Body of pancreas (tissue), 4 donors: ENCODE measurements at regions not wholly inside any gene's neighbourhood (a gene's known extent, or its start where the extent isn't known, plus 50 kb on each side); places are given as distances from the start of the nearest gene placed in this dataset.

Experiments
- ATAC-seq: fragments of 150-250 bp; one replicate; pipeline ENCODE4 v1.9.1; 2016
- DNase-seq, 4 donors: peaks; one replicate each; pipeline ENCODE4 v3.0.0-alpha.2; 2019
- H3K27ac ChIP-seq, 4 donors: fragments of 200-600 bp; sonication (generic); 1 replicate in 3 of 4; 2 replicates in 1 of 4; pipeline versions ENCODE4 v1.5.1 to v1.6.1; 2016 to 2019; ENCODE audit warnings: mild to moderate bottlenecking in 1 of 4, mixed read lengths in 1 of 4, moderate library complexity in 1 of 4
- H3K27me3 ChIP-seq, 2 donors: fragments of 200-600 bp; sonication (generic); one replicate each; pipeline ENCODE4 v1.6.0; 2016; ENCODE audit warnings: mild to moderate bottlenecking in 1 of 2
- H3K36me3 ChIP-seq, 2 donors: fragments of 200-600 bp; sonication (generic); replicated peaks in 1 of 2; 2 replicates each; pipeline ENCODE4 v1.5.1; 2016; ENCODE audit warnings: low read depth in 2 of 2; ENCODE audit not compliant: insufficient read depth in 1 of 2
- H3K4me1 ChIP-seq: fragments of 200-600 bp; sonication (generic); one replicate; pipeline ENCODE4 v1.6.0; 2016
- H3K4me3 ChIP-seq, 2 donors: fragments of 200-600 bp; sonication (generic); 1 replicate in 1 of 2; 2 replicates in 1 of 2; pipeline ENCODE4 v1.5.1; 2016 to 2019
- H3K9me3 ChIP-seq, 3 donors: fragments of 200-600 bp; sonication (generic); 1 replicate in 2 of 3; 2 replicates in 1 of 3; pipeline ENCODE4 v1.5.1; 2016
- CTCF ChIP-seq, 7 experiments: fragments of 450-650 bp in 4 of 7; fragments of 200-600 bp in 3 of 7; sonication (generic) in 3 of 7; IDR thresholded peaks; one replicate each; pipeline ENCODE4 v1.5.1; 2016 to 2019; ENCODE audit warnings: antibody characterized with exemption in 7 of 7
- POLR2A ChIP-seq, 3 donors: fragments of 450-650 bp; IDR thresholded peaks; one replicate each; pipeline ENCODE4 v1.6.1; 2016; ENCODE audit warnings: antibody characterized with exemption in 3 of 3, mild to moderate bottlenecking in 2 of 3
- WGBS, 2 donors: methylation state at CpG; one replicate each; pipeline ENCODE4 v1.1.5; 2017; 5-methylcytosine and 5-hydroxymethylcytosine counted together
- intact Hi-C: fragments of 100-400 bp; cut with DNase I; formaldehyde crosslinking; loops from one replicate; pipeline ENCODE4 v1.15.1; 2023

- DNase-seq (no peak), ATAC-seq (no peak)
- no peak overlapping the region for H3K4me3 ChIP-seq
- H3K9me3 ChIP-seq = no peaks in the 10 kb centered on the region
- no peaks in the 10 kb centered on the region for H3K27me3 ChIP-seq
- no peaks in the 10 kb centered on the region for H3K36me3 ChIP-seq
- no peak for TF ChIP-seq CTCF (IDR thresholded peaks at IDR 0.05)
- TF ChIP-seq POLR2A (IDR thresholded peaks at IDR 0.05) = no peak
- peaks cover 9% of the 10 kb centered on the region for H3K4me1 ChIP-seq
- WGBS, 2 donors = 75 to 82% methylated on average over 1 of the region's 1 CpG
- H3K27ac ChIP-seq = no peak overlapping the region
- intact Hi-C loops = no loop called here
Observed at GRCh38 chr6:147060636-147061035, 143.6 kb upstream of the STXBP5 start.

GRCh38 chr6:147061252-147061651 is 143.0 kb upstream of the STXBP5 start:
- Histone ChIP-seq H3K9me3 (no peaks in the 10 kb centered on the region), H3K27me3 (no peaks in the 10 kb centered on the region), H3K36me3 (no peaks in the 10 kb centered on the region), H3K27ac (no peak overlapping the region), H3K4me3 (no peak overlapping the region), H3K4me1 (peaks cover 9% of the 10 kb centered on the region)
- 89 to 97% methylated on average over 1 of the region's 1 CpG for WGBS, 2 donors
- ATAC-seq (no peak), DNase-seq (no peak)
- intact Hi-C loops = no loop called here
- TF ChIP-seq CTCF (IDR thresholded peaks at IDR 0.05) = no peak
- TF ChIP-seq POLR2A (IDR thresholded peaks at IDR 0.05) = no peak

- peak overlapping the region in 2 of 4 donors; percentile 1 to 15 for H3K27ac ChIP-seq
- WGBS, 2 donors = 56 to 89% methylated on average over 1 of the region's 1 CpG
- peaks cover 9% of the 10 kb centered on the region for H3K4me1 ChIP-seq
- TF ChIP-seq CTCF (IDR thresholded peaks at IDR 0.05) = no peak
- no peak for TF ChIP-seq POLR2A (IDR thresholded peaks at IDR 0.05)
- intact Hi-C loops = no loop called here
- no peak overlapping the region for H3K4me3 ChIP-seq
- ATAC-seq (peak; percentile 77), DNase-seq (no peak)
- no peaks in the 10 kb centered on the region for H3K9me3 ChIP-seq
- H3K27me3 ChIP-seq = no peaks in the 10 kb centered on the region
- H3K36me3 ChIP-seq = no peaks in the 10 kb centered on the region
Observed at GRCh38 chr6:147063469-147064031, 140.7 kb upstream of the STXBP5 start.

GRCh38 chr6:147065786-147066185 is 138.4 kb upstream of the STXBP5 start:
- H3K36me3 ChIP-seq = no peaks in the 10 kb centered on the region
- no peak for TF ChIP-seq POLR2A (IDR thresholded peaks at IDR 0.05)
- TF ChIP-seq CTCF (IDR thresholded peaks at IDR 0.05) = no peak
- no peaks in the 10 kb centered on the region for H3K27me3 ChIP-seq
- no peaks in the 10 kb centered on the region for H3K4me1 ChIP-seq
- ATAC-seq (no peak), DNase-seq (peak in 1 of 4 donors; percentile 15)
- H3K27ac ChIP-seq = no peak overlapping the region
- H3K4me3 ChIP-seq = no peak overlapping the region
- H3K9me3 ChIP-seq = peaks cover 0 to 10% (median 0%) of the 10 kb centered on the region in 3 donors
- 49 to 57% methylated on average over 5 of the region's 5 CpGs for WGBS, 2 donors
- intact Hi-C loops = no loop called here

- 84 to 90% methylated on average over 5 of the region's 5 CpGs for WGBS, 2 donors
- H3K27me3 ChIP-seq = no peaks in the 10 kb centered on the region
- H3K9me3 ChIP-seq = peaks cover 0 to 10% (median 0%) of the 10 kb centered on the region in 3 donors
- H3K4me1 ChIP-seq = no peaks in the 10 kb centered on the region
- H3K27ac ChIP-seq = no peak overlapping the region
- intact Hi-C loops = no loop called here
- no peak for TF ChIP-seq CTCF (IDR thresholded peaks at IDR 0.05)
- no peak overlapping the region for H3K4me3 ChIP-seq
- H3K36me3 ChIP-seq = no peaks in the 10 kb centered on the region
- no peak for ATAC-seq
- no peak for DNase-seq
Observed at GRCh38 chr6:147067184-147067583, 137.0 kb upstream of the STXBP5 start.
